GM23338 (cell line): ENCODE measurements at regions not wholly inside any gene's neighbourhood (a gene's known extent, or its start where the extent isn't known, plus 50 kb on each side); places are given as distances from the start of the nearest gene placed in this dataset.

ENCODE experiments used
- POLR2AphosphoS5 ChIP-seq: IDR thresholded peaks from 2 replicates; pipeline ENCODE4 v1.6.1; 2016; ENCODE audit warnings: antibody characterized with exemption, low read depth
- TF ChIP-seq, protein P1 (sequence below), 2 experiments: fragments of 200-600 bp in 1 of 2; sonication (generic) in 1 of 2; conservative IDR thresholded peaks; 2 replicates each; pipeline versions ENCODE4 v1.5.1 to v1.6.1; 2016 to 2017; ENCODE audit warnings: antibody characterized with exemption in 2 of 2, low read depth in 2 of 2, mild to moderate bottlenecking in 2 of 2, moderate library complexity in 1 of 2
- TF ChIP-seq, protein P2 (sequence below): fragments of 250-450 bp; sonication (Bioruptor Pico); IDR thresholded peaks from 2 replicates; pipeline ENCODE4 v1.5.0; 2020; ENCODE audit warnings: mild to moderate bottlenecking, moderate library complexity

DNA sequence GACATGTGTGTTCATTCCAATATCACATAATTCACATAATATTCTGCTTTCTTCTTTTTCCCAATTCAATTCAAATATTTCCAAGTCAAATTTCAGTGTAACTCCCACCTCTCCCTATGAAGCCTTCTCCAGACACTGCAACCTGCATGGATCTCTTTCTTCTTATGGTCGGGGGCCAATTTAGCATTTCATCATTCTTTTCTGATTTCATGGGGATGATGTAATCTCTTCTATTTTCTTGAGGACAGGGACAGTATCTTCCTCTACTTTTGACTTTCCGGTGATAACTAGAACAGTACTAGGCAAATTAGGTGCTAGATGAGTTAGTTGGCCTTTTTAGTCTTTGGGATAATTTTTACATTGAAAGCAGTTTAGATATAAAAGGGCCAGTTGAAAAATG lies 92.7 kb downstream of the CARTPT start:
- TF ChIP-seq, protein P1, sequence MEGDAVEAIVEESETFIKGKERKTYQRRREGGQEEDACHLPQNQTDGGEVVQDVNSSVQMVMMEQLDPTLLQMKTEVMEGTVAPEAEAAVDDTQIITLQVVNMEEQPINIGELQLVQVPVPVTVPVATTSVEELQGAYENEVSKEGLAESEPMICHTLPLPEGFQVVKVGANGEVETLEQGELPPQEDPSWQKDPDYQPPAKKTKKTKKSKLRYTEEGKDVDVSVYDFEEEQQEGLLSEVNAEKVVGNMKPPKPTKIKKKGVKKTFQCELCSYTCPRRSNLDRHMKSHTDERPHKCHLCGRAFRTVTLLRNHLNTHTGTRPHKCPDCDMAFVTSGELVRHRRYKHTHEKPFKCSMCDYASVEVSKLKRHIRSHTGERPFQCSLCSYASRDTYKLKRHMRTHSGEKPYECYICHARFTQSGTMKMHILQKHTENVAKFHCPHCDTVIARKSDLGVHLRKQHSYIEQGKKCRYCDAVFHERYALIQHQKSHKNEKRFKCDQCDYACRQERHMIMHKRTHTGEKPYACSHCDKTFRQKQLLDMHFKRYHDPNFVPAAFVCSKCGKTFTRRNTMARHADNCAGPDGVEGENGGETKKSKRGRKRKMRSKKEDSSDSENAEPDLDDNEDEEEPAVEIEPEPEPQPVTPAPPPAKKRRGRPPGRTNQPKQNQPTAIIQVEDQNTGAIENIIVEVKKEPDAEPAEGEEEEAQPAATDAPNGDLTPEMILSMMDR (conservative IDR thresholded peaks at IDR 0.05; ENCODE audit: low read depth in 2 of 2), result no peak
- TF ChIP-seq POLR2AphosphoS5, result no peak
- TF ChIP-seq, protein P2, sequence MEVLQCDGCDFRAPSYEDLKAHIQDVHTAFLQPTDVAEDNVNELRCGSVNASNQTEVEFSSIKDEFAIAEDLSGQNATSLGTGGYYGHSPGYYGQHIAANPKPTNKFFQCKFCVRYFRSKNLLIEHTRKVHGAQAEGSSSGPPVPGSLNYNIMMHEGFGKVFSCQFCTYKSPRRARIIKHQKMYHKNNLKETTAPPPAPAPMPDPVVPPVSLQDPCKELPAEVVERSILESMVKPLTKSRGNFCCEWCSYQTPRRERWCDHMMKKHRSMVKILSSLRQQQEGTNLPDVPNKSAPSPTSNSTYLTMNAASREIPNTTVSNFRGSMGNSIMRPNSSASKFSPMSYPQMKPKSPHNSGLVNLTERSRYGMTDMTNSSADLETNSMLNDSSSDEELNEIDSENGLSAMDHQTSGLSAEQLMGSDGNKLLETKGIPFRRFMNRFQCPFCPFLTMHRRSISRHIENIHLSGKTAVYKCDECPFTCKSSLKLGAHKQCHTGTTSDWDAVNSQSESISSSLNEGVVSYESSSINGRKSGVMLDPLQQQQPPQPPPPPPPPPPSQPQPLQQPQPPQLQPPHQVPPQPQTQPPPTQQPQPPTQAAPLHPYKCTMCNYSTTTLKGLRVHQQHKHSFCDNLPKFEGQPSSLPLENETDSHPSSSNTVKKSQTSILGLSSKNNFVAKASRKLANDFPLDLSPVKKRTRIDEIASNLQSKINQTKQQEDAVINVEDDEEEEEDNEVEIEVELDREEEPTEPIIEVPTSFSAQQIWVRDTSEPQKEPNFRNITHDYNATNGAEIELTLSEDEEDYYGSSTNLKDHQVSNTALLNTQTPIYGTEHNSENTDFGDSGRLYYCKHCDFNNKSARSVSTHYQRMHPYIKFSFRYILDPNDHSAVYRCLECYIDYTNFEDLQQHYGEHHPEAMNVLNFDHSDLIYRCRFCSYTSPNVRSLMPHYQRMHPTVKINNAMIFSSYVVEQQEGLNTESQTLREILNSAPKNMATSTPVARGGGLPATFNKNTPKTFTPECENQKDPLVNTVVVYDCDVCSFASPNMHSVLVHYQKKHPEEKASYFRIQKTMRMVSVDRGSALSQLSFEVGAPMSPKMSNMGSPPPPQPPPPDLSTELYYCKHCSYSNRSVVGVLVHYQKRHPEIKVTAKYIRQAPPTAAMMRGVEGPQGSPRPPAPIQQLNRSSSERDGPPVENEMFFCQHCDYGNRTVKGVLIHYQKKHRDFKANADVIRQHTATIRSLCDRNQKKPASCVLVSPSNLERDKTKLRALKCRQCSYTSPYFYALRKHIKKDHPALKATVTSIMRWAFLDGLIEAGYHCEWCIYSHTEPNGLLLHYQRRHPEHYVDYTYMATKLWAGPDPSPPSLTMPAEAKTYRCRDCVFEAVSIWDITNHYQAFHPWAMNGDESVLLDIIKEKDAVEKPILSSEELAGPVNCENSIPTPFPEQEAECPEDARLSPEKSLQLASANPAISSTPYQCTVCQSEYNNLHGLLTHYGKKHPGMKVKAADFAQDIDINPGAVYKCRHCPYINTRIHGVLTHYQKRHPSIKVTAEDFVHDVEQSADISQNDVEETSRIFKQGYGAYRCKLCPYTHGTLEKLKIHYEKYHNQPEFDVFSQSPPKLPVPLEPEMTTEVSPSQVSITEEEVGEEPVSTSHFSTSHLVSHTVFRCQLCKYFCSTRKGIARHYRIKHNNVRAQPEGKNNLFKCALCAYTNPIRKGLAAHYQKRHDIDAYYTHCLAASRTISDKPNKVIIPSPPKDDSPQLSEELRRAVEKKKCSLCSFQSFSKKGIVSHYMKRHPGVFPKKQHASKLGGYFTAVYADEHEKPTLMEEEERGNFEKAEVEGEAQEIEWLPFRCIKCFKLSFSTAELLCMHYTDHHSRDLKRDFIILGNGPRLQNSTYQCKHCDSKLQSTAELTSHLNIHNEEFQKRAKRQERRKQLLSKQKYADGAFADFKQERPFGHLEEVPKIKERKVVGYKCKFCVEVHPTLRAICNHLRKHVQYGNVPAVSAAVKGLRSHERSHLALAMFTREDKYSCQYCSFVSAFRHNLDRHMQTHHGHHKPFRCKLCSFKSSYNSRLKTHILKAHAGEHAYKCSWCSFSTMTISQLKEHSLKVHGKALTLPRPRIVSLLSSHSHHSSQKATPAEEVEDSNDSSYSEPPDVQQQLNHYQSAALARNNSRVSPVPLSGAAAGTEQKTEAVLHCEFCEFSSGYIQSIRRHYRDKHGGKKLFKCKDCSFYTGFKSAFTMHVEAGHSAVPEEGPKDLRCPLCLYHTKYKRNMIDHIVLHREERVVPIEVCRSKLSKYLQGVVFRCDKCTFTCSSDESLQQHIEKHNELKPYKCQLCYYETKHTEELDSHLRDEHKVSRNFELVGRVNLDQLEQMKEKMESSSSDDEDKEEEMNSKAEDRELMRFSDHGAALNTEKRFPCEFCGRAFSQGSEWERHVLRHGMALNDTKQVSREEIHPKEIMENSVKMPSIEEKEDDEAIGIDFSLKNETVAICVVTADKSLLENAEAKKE (CRISPR knock-in tag), result no peak
